GM19328 (cell line): ENCODE measurements at regions not wholly inside any gene's neighbourhood (a gene's known extent, or its start where the extent isn't known, plus 50 kb on each side); places are given as distances from the start of the nearest gene placed in this dataset.

Source experiments
- ATAC-seq: cut with Tn5 transposase; IDR thresholded peaks from one replicate; pipeline ENCODE4 v1.9.1; 2021; ENCODE audit warnings: mild to moderate bottlenecking, moderate library complexity; ENCODE audit not compliant: unreplicated experiment

- no peak for ATAC-seq
Measured at GRCh38 chr4:182187674-182188073, 55.5 kb upstream of the TENM3 start.

- no peak for ATAC-seq
Measured at GRCh38 chr4:182188622-182189021, 54.6 kb upstream of the TENM3 start.

GRCh38 chr4:182189103-182189878 lies 53.9 kb upstream of the TENM3 start:
- ATAC-seq, result no peak

GRCh38 chr4:182190306-182190705 lies 52.9 kb upstream of the TENM3 start:
- no peak for ATAC-seq

GRCh38 chr4:182192511-182193181 lies 50.6 kb upstream of the TENM3 start:
- no peak for ATAC-seq

- ATAC-seq, result no peak
Measured at GRCh38 chr4:182193311-182193710, 49.9 kb upstream of the TENM3 start.
